Pancreas (tissue), 10 donors: ENCODE measurements at regions not wholly inside any gene's neighbourhood (a gene's known extent, or its start where the extent isn't known, plus 50 kb on each side); places are given as distances from the start of the nearest gene placed in this dataset.
"Not testable (repeated sequence)": the region's sequence is repeated elsewhere in the genome, so short reads cannot be mapped to it uniquely, and the experiment has no call there.

Experiments used
- ATAC-seq, 4 donors: fragments of 200-7000 bp; cut with Tn5 transposase; one replicate each; pipeline versions ENCODE4 v1.8.0 to v1.9.1; 2020; ENCODE audit warnings: mild to moderate bottlenecking in 4 of 4, moderate library complexity in 4 of 4
- DNase-seq, 6 donors: peaks; one replicate each; pipeline ENCODE4 v3.0.0-alpha.2; 2020
- FAIRE-seq: peaks from 2 replicates; lab custom pipeline; 2012; peaks lifted over from hg19 to GRCh38; lab: Jason Lieb, UNC
- H3K27ac ChIP-seq, 4 donors: fragments of 200-600 bp; sonication (generic); 1 replicate in 3 of 4; 2 replicates in 1 of 4; pipeline versions ENCODE4 v1.5.0 to v1.8.0; 2020
- H3K27me3 ChIP-seq, 4 donors: fragments of 200-600 bp; one replicate each; pipeline ENCODE4 v1.8.0; 2021
- H3K36me3 ChIP-seq, 3 donors: fragments of 200-600 bp; sonication (generic) in 1 of 3; one replicate each; pipeline versions ENCODE4 v1.5.0 to v1.8.0; 2020 to 2021
- H3K4me1 ChIP-seq, 3 donors: fragments of 200-600 bp; one replicate each; pipeline ENCODE4 v1.8.0; 2021
- H3K4me3 ChIP-seq, 4 donors: fragments of 200-600 bp; sonication (generic) in 2 of 4; one replicate each; pipeline versions ENCODE4 v1.5.0 to v1.8.0; 2020 to 2021
- H3K9me3 ChIP-seq, 4 donors: fragments of 200-600 bp; one replicate each; pipeline ENCODE4 v1.8.0; 2021
- CTCF ChIP-seq, 4 donors: fragments of 200-600 bp; sonication (generic) in 3 of 4; IDR thresholded peaks; one replicate each; pipeline versions ENCODE4 v1.5.0 to v1.8.0; 2021; ENCODE audit warnings: antibody characterized with exemption in 4 of 4
- WGBS, 2 donors: extraction: QIAGEN DNeasy Blood & Tissue Kit; methylation state at CpG; one replicate each; pipeline ENCODE4 v1.1.7; 2013; 5-methylcytosine and 5-hydroxymethylcytosine counted together
- intact Hi-C, 3 donors: fragments of 100-400 bp; cut with DNase I; formaldehyde crosslinking; loops; one replicate each; pipeline versions ENCODE4 v1.11.1 to v1.14.2; 2022
- donor health status: healthy with polysubstance abuse.
- donor health status: DM: no; HTN: no; CAD: no; lungs with moderate emphysema.
- donor health status: DM: no; HTN: no; CAD: no.
- donor health status: control.
- donor health status: control.
- donor health status: Bipolar disorder and iron deficiency.
- donor health status: DM: yes; HTN: yes; CAD: no.
- donor health status: DM: no; HTN: no; CAD: no.
- donor health status: DM: no; HTN: no; CAD: no.
- donor health status: DM: yes; HTN: yes; CAD: no.

DNA sequence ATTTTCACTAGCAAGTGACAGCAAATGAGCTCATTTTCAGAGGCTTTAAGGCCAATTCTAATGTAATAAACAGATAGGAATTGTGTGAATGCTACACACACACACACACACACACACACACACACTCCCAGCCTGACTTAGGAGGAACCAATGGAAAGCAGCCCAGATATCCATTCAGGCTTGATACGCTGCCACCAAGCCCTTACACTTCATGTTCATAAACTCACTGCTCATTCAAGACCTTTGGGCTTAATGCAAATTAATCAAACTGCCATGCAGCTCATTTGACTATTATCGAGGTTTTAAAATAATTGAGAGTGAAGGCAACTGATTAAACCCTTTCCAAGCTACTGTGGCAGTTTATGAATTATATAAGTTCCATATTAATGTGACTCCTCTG, 298.9 kb upstream of the NCKAP5 start:
- intact Hi-C loops, result no loop called here
- no peak overlapping the region for H3K27ac ChIP-seq
- DNase-seq (no peak), ATAC-seq (no peak), FAIRE-seq (no peak)
- H3K27me3 ChIP-seq, result no peaks in the 10 kb centered on the region
- no peak for TF ChIP-seq CTCF (IDR thresholded peaks at IDR 0.05)
- no peaks in the 10 kb centered on the region for H3K36me3 ChIP-seq
- no peaks in the 10 kb centered on the region for H3K9me3 ChIP-seq
- 51 to 60% methylated on average over 2 of the region's 2 CpGs for WGBS, 2 donors
- H3K4me1 ChIP-seq, result no peaks in the 10 kb centered on the region
- H3K4me3 ChIP-seq, result no peak overlapping the region

DNA sequence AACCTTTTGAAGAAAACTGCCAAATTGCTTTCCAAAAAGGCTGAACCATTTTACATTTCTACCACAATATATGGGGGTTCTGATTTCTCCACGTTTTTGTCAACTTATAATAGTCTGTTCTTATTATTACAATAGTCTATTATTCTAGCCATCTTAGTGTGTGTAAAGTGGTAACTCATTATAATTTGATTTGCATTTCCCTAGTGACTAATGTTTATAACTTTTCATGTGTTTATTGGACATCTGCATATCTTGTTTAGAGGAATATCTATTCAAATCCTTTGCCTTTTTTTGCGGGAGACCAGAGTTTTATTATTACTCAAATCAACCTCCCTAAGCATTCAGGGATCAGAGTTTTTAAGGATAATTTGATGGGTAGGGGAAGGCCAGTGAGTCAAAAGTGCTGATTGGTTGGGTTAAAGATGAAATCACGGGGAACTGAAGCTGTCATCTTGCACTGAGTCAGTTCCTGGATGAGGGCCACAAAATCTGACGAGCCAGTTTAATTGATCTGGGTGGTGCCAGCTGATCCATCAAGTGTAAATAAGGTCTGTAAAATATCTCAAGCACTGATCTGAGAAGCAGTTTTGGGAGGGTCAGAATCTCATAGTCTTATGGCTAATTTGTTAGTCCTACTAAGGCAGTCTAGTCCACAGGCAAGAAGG, 303.4 kb upstream of the NCKAP5 start:
- FAIRE-seq, result no peak
- no peak for ATAC-seq
- Histone ChIP-seq H3K9me3 (no peaks in the 10 kb centered on the region), H3K36me3 (no peaks in the 10 kb centered on the region), H3K4me3 (no peak overlapping the region), H3K27me3 (no peaks in the 10 kb centered on the region), H3K4me1 (no peaks in the 10 kb centered on the region), H3K27ac (no peak overlapping the region)
- no peak for DNase-seq
- TF ChIP-seq CTCF (IDR thresholded peaks at IDR 0.05), result no peak
- intact Hi-C loops, result no loop called here
- WGBS, 2 donors, result 47 to 51% methylated on average over 4 of the region's 4 CpGs

DNA sequence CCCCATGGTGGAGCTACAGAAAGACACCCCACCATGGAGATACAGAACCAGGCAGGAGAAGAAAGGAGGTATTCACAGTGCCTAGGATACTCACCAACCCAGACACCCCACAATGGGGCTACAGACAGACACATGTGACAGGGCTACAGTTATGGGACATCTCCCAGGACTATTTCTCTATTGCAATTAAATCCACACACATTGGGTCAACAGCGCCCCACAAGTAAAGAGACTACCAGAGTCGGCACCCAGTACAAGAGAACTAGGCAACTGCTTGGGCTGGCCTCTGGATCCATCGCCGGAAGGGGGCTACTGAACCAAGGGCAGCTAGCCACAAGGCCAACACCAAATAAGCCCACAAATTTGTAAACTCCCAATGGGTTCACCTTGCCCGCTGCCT, 310.1 kb upstream of the NCKAP5 start:
- Histone ChIP-seq H3K4me1 (no peaks in the 10 kb centered on the region), H3K27me3 (no peaks in the 10 kb centered on the region), H3K4me3 (no peak overlapping the region), H3K9me3 (no peaks in the 10 kb centered on the region), H3K27ac (no peak overlapping the region), H3K36me3 (no peaks in the 10 kb centered on the region)
- WGBS, 2 donors, result 81 to 92% methylated on average over 5 of the region's 5 CpGs
- DNase-seq (no peak), FAIRE-seq (no peak), ATAC-seq (no peak)
- intact Hi-C loops, result no loop called here
- TF ChIP-seq CTCF (IDR thresholded peaks at IDR 0.05), result no peak

DNA sequence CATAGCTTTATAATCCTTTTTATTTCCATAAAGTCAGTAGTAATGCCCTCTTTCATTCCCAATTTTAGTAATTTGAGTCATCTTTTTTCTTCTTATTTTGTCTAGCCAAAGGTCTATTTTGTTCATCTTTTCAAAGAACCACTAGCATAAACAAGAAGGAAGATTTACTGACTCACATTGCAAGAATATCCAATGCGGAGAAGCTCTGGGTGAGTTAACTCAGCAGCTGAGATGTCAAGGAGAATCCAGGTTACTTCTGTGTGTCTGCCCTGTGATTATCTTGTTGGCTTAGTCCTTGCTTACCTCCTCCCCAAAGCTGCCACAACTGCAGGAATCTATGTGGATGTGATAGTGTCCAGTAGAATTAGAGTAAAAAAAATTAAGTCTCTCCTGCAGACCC, 311.4 kb upstream of the NCKAP5 start:
- FAIRE-seq (no peak), DNase-seq (no peak), ATAC-seq (no peak)
- Histone ChIP-seq H3K4me1 (no peaks in the 10 kb centered on the region), H3K9me3 (no peaks in the 10 kb centered on the region), H3K27me3 (no peaks in the 10 kb centered on the region), H3K4me3 (no peak overlapping the region), H3K27ac (no peak overlapping the region), H3K36me3 (no peaks in the 10 kb centered on the region)
- WGBS, 2 donors, result 95 to 97% methylated on average over 1 of the region's 1 CpG
- no peak for TF ChIP-seq CTCF (IDR thresholded peaks at IDR 0.05)
- intact Hi-C loops, result no loop called here

DNA sequence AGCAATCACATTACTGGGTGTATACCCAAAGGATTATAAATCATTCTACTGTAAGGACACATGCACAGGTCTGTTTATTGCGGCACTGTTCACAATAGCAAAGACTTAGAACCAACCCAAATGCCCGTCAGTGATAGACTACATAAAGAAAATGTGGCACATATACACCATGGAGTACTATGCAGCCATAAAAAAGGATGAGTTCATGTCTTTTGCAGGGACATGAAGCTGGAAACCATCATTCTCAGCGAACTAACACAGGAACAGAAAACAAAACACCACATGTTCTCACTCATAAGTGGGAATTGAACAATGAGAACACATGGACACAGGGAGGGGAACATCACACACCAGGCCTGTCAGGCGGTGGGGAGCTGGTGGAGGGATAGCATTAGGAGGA, 313.9 kb upstream of the NCKAP5 start:
- FAIRE-seq, result not testable (repeated sequence)

More for the DNA sequence above, 313.9 kb upstream of the NCKAP5 start:
- WGBS, 2 donors, result 74 to 80% methylated on average over 4 of the region's 4 CpGs
- H3K4me1 ChIP-seq, DNase-seq, H3K27me3 ChIP-seq, H3K27ac ChIP-seq, H3K36me3 ChIP-seq, H3K4me3 ChIP-seq, ATAC-seq, intact Hi-C loops, H3K9me3 ChIP-seq: not testable (repeated sequence)
